GM12878 (cell line): ENCODE measurements at regions not wholly inside any gene's neighbourhood (a gene's known extent, or its start where the extent isn't known, plus 50 kb on each side); places are given as distances from the start of the nearest gene placed in this dataset.

Experiments used
- ATAC-seq: fragments of 200-7000 bp; cut with Tn5 transposase; 3 replicates; pipeline ENCODE4 v1.9.1; 2020; ENCODE audit warnings: mild to moderate bottlenecking, moderate library complexity
- BruUV-seq: library from RNA; stranded (reverse); fragments of 400-500 nt; replicated peaks from 2 replicates; lab custom pipeline; 2021; lab: Mats Ljungman, UMichigan
- CTCF ChIA-PET: fragments of 300-600 bp; sonication (Branson Sonifier 250); formaldehyde crosslinking; extraction: SDS; loops from one replicate; lab custom pipeline; 2021; ENCODE audit warnings: inconsistent platforms; lab: Yijun Ruan, JAX
- POLR2A ChIA-PET: fragments of 350-600 bp; formaldehyde crosslinking; extraction: SDS; loops from one replicate; lab custom pipeline; 2021; ENCODE audit warnings: inconsistent platforms; lab: Charles Lee
- RAD21 ChIA-PET: fragments of 300-600 bp; sonication (Branson Sonifier 250); formaldehyde crosslinking; loops from one replicate; lab custom pipeline; 2023; ENCODE audit warnings: antibody characterized with exemption; ENCODE audit not compliant: unreplicated experiment; lab: Charles Lee
- SMC1A ChIA-PET: fragments of 300-600 bp; sonication (Branson Sonifier 250); formaldehyde crosslinking; loops from one replicate; lab custom pipeline; 2023; ENCODE audit not compliant: unreplicated experiment, uncharacterized antibody; lab: Charles Lee
- DNase-seq: peaks from one replicate; pipeline ENCODE4 v3.0.0-alpha.2; 2011; ENCODE audit warnings: low read depth, low spot score
- FAIRE-seq: peaks from 3 replicates; lab custom pipeline; 2011; peaks lifted over from hg19 to GRCh38; lab: Jason Lieb, UNC
- H2AFZ ChIP-seq: 2 replicates; pipeline ENCODE4 v1.6.0; 2011; ENCODE audit warnings: low read depth, low read length, control low read depth; ENCODE audit not compliant: control insufficient read depth
- H3K27ac ChIP-seq: 2 replicates; pipeline ENCODE4 v1.5.1; 2011; ENCODE audit warnings: control low read depth; ENCODE audit not compliant: control insufficient read depth, insufficient read depth
- H3K27me3 ChIP-seq, 2 experiments: replicated peaks in 1 of 2; 2 replicates each; pipeline versions ENCODE4 v1.6.0 to v1.6.1; 2011; ENCODE audit warnings: low read length in 1 of 2; ENCODE audit not compliant: control insufficient read depth in 2 of 2, insufficient read depth in 2 of 2
- H3K36me3 ChIP-seq, 2 experiments: 2 replicates each; pipeline ENCODE4 v1.5.1; 2011; ENCODE audit warnings: low read length in 1 of 2; ENCODE audit not compliant: control insufficient read depth in 2 of 2, insufficient read depth in 2 of 2
- H3K4me1 ChIP-seq: 2 replicates; pipeline ENCODE4 v1.6.1; 2011; ENCODE audit warnings: mild to moderate bottlenecking, low read length, moderate library complexity, mixed read lengths; ENCODE audit not compliant: control insufficient read depth, insufficient read depth
- H3K4me2 ChIP-seq: 2 replicates; pipeline ENCODE4 v1.6.0; 2011; ENCODE audit warnings: control low read depth; ENCODE audit not compliant: control insufficient read depth, insufficient read depth
- H3K4me3 ChIP-seq: fragments of 200-600 bp; sonication (generic); 2 replicates; pipeline ENCODE4 v1.5.1; 2016
- H3K79me2 ChIP-seq: 2 replicates; pipeline ENCODE4 v1.6.0; 2011; ENCODE audit warnings: low read length; ENCODE audit not compliant: control insufficient read depth, insufficient read depth
- H3K9ac ChIP-seq: 2 replicates; pipeline ENCODE4 v1.8.0; 2011; ENCODE audit warnings: low read length, control low read depth, mixed read lengths; ENCODE audit not compliant: control insufficient read depth, insufficient read depth
- H3K9me3 ChIP-seq: replicated peaks from 3 replicates; pipeline ENCODE4 v1.5.1; 2011; ENCODE audit warnings: mild to moderate bottlenecking, low read length; ENCODE audit not compliant: control insufficient read depth, insufficient read depth
- H4K20me1 ChIP-seq: 2 replicates; pipeline ENCODE4 v1.6.0; 2011; ENCODE audit not compliant: control insufficient read depth, insufficient read depth
- BRCA1 ChIP-seq: IDR thresholded peaks from 2 replicates; pipeline ENCODE4 v1.6.1; 2011; ENCODE audit warnings: low read depth, low read length, improper control_type of control experiment
- CEBPB ChIP-seq, 2 experiments: fragments of 150-350 bp in 1 of 2; IDR thresholded peaks; 2 replicates each; pipeline ENCODE4 v1.6.1; 2012 to 2014; ENCODE audit warnings: low read depth in 2 of 2, low read length in 2 of 2, borderline replicate concordance in 1 of 2, inconsistent platforms in 1 of 2
- CEBPZ ChIP-seq: fragments of 150-350 bp; IDR thresholded peaks from 2 replicates; pipeline ENCODE4 v1.6.1; 2016; ENCODE audit warnings: low read depth, low read length
- EZH2 ChIP-seq: IDR thresholded peaks from 2 replicates; pipeline ENCODE4 v1.6.1; 2012; ENCODE audit warnings: low read depth, mild to moderate bottlenecking, control low read depth, inconsistent platforms, low read length, borderline replicate concordance; ENCODE audit not compliant: control insufficient read depth
- MAX ChIP-seq: IDR thresholded peaks from 2 replicates; pipeline ENCODE4 v1.6.1; 2012; ENCODE audit warnings: low read depth, low read length, improper control_type of control experiment
- MTA2 ChIP-seq: fragments of 450-650 bp; IDR thresholded peaks from 2 replicates; pipeline ENCODE4 v1.6.1; 2016; ENCODE audit warnings: low read depth, mild to moderate bottlenecking, moderate library complexity
- NR2C2 ChIP-seq: IDR thresholded peaks from 2 replicates; pipeline ENCODE4 v1.6.1; 2011; ENCODE audit warnings: borderline replicate concordance, low read depth; ENCODE audit not compliant: control insufficient read depth, insufficient read length
- POLR2AphosphoS5 ChIP-seq: IDR thresholded peaks from 2 replicates; pipeline ENCODE4 v1.6.1; 2011; ENCODE audit warnings: mild to moderate bottlenecking, low read length, inconsistent platforms
- PRDM15 ChIP-seq: fragments of 450-650 bp; formaldehyde crosslinking; IDR thresholded peaks from 2 replicates; pipeline ENCODE4 v1.4.0; 2020; ENCODE audit warnings: mild to moderate bottlenecking, moderate library complexity
- RAD21 ChIP-seq: IDR thresholded peaks from 2 replicates; pipeline ENCODE4 v1.6.1; 2011; ENCODE audit warnings: mild to moderate bottlenecking, low read depth, low read length, moderate library complexity; ENCODE audit not compliant: insufficient read depth
- SRF ChIP-seq, 2 experiments: IDR thresholded peaks; 2 replicates each; pipeline ENCODE4 v1.6.1; 2011; ENCODE audit warnings: low read depth in 2 of 2, low read length in 2 of 2, mild to moderate bottlenecking in 1 of 2, moderate library complexity in 1 of 2
- SUPT20H ChIP-seq: IDR thresholded peaks from 2 replicates; pipeline ENCODE4 v1.6.1; 2011; ENCODE audit warnings: low read depth, mild to moderate bottlenecking, low read length, moderate library complexity, borderline replicate concordance; ENCODE audit not compliant: control insufficient read depth
- WGBS: methylation state at CpG from one replicate; pipeline ENCODE4 v1.1.6; 2016; ENCODE audit warnings: low lambda C conversion rate; ENCODE audit not compliant: insufficient replicate concordance, insufficient coverage; ENCODE audit errors: missing lambda C conversion rate; 5-methylcytosine and 5-hydroxymethylcytosine counted together
- in situ Hi-C: fragments of 300-500 bp; cut with MboI; formaldehyde crosslinking; loops from 9 replicates; pipeline ENCODE4 v1.14.3; 2018; ENCODE audit warnings: mixed read lengths
- intact Hi-C: fragments of 100-400 bp; cut with micrococcal nuclease; formaldehyde crosslinking; loops from one replicate; pipeline ENCODE4 v1.14.2; 2022; ENCODE audit not compliant: unreplicated experiment

GRCh38 chr6:90412538-90413369 is 116.1 kb upstream of the BACH2 start:
- ChIA-PET RAD21 (interaction anchor here (1.4 kb wide), 1 partner anchor 20 kb away, joined by 3 read pairs; no protein-coding TSS in a partner anchor), POLR2A (no interaction called here), CTCF (interaction anchor here (1.4 to 1.7 kb wide), 2 partner anchors 12 to 16 kb away, joined by 3 to 4 read pairs; no protein-coding TSS in a partner anchor), SMC1A (interaction anchor here (0.6 to 4.0 kb wide), 3 partner anchors 11 to 179 kb away, joined by 3 to 17 read pairs (median 5); no protein-coding TSS in a partner anchor)
- BruUV-seq = no TSS peak
- Histone ChIP-seq H4K20me1 (no peaks in the 10 kb centered on the region), H3K9me3 (no peaks in the 10 kb centered on the region; the same call in 1 of the 3 replicates), H3K79me2 (no peaks in the 10 kb centered on the region), H3K36me3 (no peaks in the 10 kb centered on the region), H3K4me2 (no peak overlapping the region), H3K27me3 (peaks cover 0 to 3% of the 10 kb centered on the region in 2 experiments; a peak in 2 of 4 replicates), H3K4me1 (no peaks in the 10 kb centered on the region), H3K27ac (no peak overlapping the region), H3K9ac (no peak overlapping the region), H3K4me3 (no peak overlapping the region), H2AFZ (no peak overlapping the region)
- intact Hi-C loops = no loop called here
- ATAC-seq (no peak), FAIRE-seq (no peak), DNase-seq (no peak)
- in situ Hi-C loops = no loop called here
- TF ChIP-seq CEBPZ (no peak), CEBPB (IDR thresholded peaks at IDR 0.05; ENCODE audit: borderline replicate concordance in 1 of 2, low read depth in 2 of 2, low read length in 2 of 2) (no peak), BRCA1 (no peak), EZH2 (no peak), SUPT20H (no peak), NR2C2 (no peak), SRF (IDR thresholded peaks at IDR 0.05; ENCODE audit: low read depth in 2 of 2, low read length in 2 of 2) (no peak), MAX (no peak), RAD21 (no peak), PRDM15 (CRISPR knock-in tag) (no peak), POLR2AphosphoS5 (no peak), MTA2 (no peak)
- WGBS = 80% methylated on average over 3 of the region's 3 CpGs
